ENCODE measurements at regions not wholly inside any gene's neighbourhood (a gene's known extent, or its start where the extent isn't known, plus 50 kb on each side); places are given as distances from the start of the nearest gene placed in this dataset.
A peak's percentile ranks its signal among the peaks of the same experiment; 100 is the strongest.

GRCh38 chr18:44126598-44126997 is 554.1 kb upstream of the SETBP1 start:
- DNase-seq (ENCODE audit: low spot score): no peak
- CTCF ChIA-PET: no interaction called here
- BruUV-seq (replicated peaks): no TSS peak
- intact Hi-C loops (cut with micrococcal nuclease; ENCODE audit: unreplicated experiment): no loop called here
- no peak overlapping the region for H3K4me3 ChIP-seq (ENCODE audit: low read depth, low read length, poor library complexity, severe bottlenecking)
- POLR2A ChIA-PET (ENCODE audit: low non-redundant PET): no interaction called here
- TF ChIP-seq EZH2 (IDR thresholded peaks at IDR 0.05; ENCODE audit: borderline replicate concordance, low read depth, low read length, poor library complexity, severe bottlenecking) (no peak), CTCF (conservative IDR thresholded peaks at IDR 0.05; ENCODE audit: low read depth, low read length) (no peak)
- no peaks in the 10 kb centered on the region for H3K36me3 ChIP-seq (ENCODE audit: insufficient read depth, low read length, poor library complexity, severe bottlenecking)
- H3K4me1 ChIP-seq (ENCODE audit: insufficient read depth, low read length, poor library complexity, severe bottlenecking): no peaks in the 10 kb centered on the region
- no peak overlapping the region for H3K27ac ChIP-seq (ENCODE audit: low read depth, low read length, poor library complexity, severe bottlenecking)
- no peaks in the 10 kb centered on the region for H3K9me3 ChIP-seq (ENCODE audit: low read depth, low read length, poor library complexity, severe bottlenecking)
- H3K27me3 ChIP-seq (replicated peaks; ENCODE audit: insufficient read depth, low read depth, low read length, poor library complexity): no peaks in the 10 kb centered on the region

GRCh38 chr18:44128365-44128764 is 552.3 kb upstream of the SETBP1 start:
- intact Hi-C loops (cut with micrococcal nuclease; ENCODE audit: unreplicated experiment): loop anchor here (2.0 kb wide), 1 partner anchor 1084 kb away; no protein-coding TSS in a partner anchor
- no peaks in the 10 kb centered on the region for H3K9me3 ChIP-seq (ENCODE audit: low read depth, low read length, poor library complexity, severe bottlenecking)
- no peaks in the 10 kb centered on the region for H3K4me1 ChIP-seq (ENCODE audit: insufficient read depth, low read length, poor library complexity, severe bottlenecking)
- TF ChIP-seq EZH2 (IDR thresholded peaks at IDR 0.05; ENCODE audit: borderline replicate concordance, low read depth, low read length, poor library complexity, severe bottlenecking) (no peak), CTCF (conservative IDR thresholded peaks at IDR 0.05; ENCODE audit: low read depth, low read length) (no peak)
- no peaks in the 10 kb centered on the region for H3K36me3 ChIP-seq (ENCODE audit: insufficient read depth, low read length, poor library complexity, severe bottlenecking)
- POLR2A ChIA-PET (ENCODE audit: low non-redundant PET): no interaction called here
- CTCF ChIA-PET: no interaction called here
- no peak for DNase-seq (ENCODE audit: low spot score)
- H3K27me3 ChIP-seq (replicated peaks; ENCODE audit: insufficient read depth, low read depth, low read length, poor library complexity): no peaks in the 10 kb centered on the region
- no peak overlapping the region for H3K4me3 ChIP-seq (ENCODE audit: low read depth, low read length, poor library complexity, severe bottlenecking)
- H3K27ac ChIP-seq (ENCODE audit: low read depth, low read length, poor library complexity, severe bottlenecking): no peak overlapping the region
- BruUV-seq (replicated peaks): no TSS peak

GRCh38 chr18:44130376-44130942 is 550.2 kb upstream of the SETBP1 start:
- Histone ChIP-seq H3K4me3 (ENCODE audit: low read depth, low read length, poor library complexity, severe bottlenecking) (no peak overlapping the region), H3K9me3 (ENCODE audit: low read depth, low read length, poor library complexity, severe bottlenecking) (no peaks in the 10 kb centered on the region), H3K27ac (ENCODE audit: low read depth, low read length, poor library complexity, severe bottlenecking) (no peak overlapping the region), H3K27me3 (replicated peaks; ENCODE audit: insufficient read depth, low read depth, low read length, poor library complexity) (no peaks in the 10 kb centered on the region), H3K4me1 (ENCODE audit: insufficient read depth, low read length, poor library complexity, severe bottlenecking) (no peaks in the 10 kb centered on the region), H3K36me3 (ENCODE audit: insufficient read depth, low read length, poor library complexity, severe bottlenecking) (no peaks in the 10 kb centered on the region)
- BruUV-seq (replicated peaks): no TSS peak
- peak; percentile 64 for DNase-seq (ENCODE audit: low spot score)
- intact Hi-C loops (cut with micrococcal nuclease; ENCODE audit: unreplicated experiment): loop anchor here (5.0 to 10.0 kb wide), 4 partner anchors 194 to 1252 kb away; no protein-coding TSS in a partner anchor
- ChIA-PET POLR2A (ENCODE audit: low non-redundant PET) (no interaction called here), CTCF (no interaction called here)
- TF ChIP-seq EZH2 (IDR thresholded peaks at IDR 0.05; ENCODE audit: borderline replicate concordance, low read depth, low read length, poor library complexity, severe bottlenecking): no peak
- peak; percentile 74 for TF ChIP-seq CTCF (conservative IDR thresholded peaks at IDR 0.05; ENCODE audit: low read depth, low read length)

Measured in A673 (cell line).